HG03066 (cell line): ENCODE measurements at regions not wholly inside any gene's neighbourhood (a gene's known extent, or its start where the extent isn't known, plus 50 kb on each side); places are given as distances from the start of the nearest gene placed in this dataset.

Experiments used
- ATAC-seq: cut with Tn5 transposase; IDR thresholded peaks from one replicate; pipeline ENCODE4 v1.9.1; 2021; ENCODE audit warnings: low read depth; ENCODE audit not compliant: unreplicated experiment

DNA sequence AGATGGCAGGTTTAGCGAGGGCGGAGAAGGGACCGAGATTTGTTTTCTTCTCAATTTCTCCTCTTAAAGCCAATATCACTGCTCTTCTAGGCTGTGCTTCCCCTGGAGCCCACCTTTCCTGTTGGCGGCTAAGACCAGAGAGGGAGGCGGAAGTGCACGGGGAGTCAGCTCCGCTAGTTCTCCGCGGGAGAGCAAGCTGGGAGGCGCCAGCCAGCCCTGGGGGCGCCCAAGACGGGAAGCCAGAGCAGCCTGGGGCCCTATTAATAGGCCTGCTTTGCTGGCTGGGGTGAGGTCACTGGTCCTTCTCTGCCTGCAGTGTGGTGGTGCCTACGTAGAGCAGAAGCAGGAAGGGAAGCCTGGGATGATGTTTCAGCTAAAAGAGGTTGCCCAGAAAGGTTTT, 61.6 kb downstream of the LSM5 start:
- ATAC-seq, result no peak

DNA sequence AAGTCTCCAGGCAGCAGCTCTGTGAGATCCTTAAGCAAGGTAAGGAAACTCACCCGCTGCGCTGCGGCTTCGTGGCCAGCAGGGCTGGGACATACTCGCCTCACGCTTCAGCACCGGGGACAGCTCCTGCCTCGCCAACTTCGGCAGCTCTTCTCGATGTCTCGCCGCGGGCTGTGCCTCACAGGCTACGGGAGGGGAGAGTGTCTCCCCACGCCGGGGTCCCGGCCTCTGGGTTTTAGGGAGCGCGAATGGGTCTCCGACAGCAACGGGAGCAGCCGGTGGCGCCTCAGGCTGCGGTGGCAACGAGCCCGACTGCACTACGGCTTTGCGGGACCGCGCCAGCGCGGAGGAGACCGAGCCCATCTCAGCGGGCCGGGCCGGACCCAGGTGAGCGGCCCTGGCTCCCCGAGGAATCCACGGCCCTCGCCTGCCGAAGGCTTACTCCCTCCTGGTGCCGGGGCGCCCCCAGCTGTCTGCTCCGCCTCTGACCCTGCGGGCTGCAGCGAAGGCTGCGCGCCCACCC, 62.4 kb downstream of the LSM5 start:
- ATAC-seq, result peak; percentile 82

DNA sequence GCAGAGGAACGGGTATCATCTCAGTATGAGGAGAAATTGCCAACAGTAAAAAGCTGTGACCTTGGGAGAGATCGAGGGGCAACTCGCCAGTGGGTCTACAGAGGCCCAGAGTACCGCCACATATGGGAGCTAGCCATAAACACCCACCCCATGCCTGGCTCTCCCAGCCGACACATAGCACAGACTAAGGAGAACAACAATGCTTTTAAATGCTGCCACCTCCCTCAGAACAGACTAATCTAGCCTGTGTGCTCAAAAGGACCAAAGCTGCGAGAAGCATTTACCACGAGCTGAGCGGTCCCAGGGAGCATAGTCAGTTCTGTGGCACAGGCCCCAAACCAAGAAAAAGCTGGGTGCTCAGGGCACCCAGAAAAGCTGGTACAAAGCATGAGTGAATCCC, 73.3 kb downstream of the LSM5 start:
- no peak for ATAC-seq

DNA sequence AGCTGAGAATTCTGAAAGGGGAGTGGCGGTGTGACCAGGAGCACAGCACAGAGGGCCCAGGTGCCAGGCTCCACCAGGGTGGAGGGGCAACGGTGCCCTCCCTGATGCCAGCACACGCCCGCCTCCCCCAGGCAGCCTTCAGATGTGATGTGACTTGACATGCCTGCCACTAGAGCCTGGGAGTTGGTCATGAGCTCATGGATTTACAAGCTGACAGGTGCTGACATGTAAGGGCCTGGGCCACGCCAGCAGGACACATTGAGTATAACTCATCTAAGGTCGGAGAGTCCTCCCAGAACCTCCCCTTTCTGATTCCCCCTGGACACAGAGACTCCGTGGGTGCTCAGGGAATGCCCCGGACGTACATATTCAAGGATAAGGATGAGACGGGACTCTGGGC, 74.2 kb downstream of the LSM5 start:
- ATAC-seq, result no peak

DNA sequence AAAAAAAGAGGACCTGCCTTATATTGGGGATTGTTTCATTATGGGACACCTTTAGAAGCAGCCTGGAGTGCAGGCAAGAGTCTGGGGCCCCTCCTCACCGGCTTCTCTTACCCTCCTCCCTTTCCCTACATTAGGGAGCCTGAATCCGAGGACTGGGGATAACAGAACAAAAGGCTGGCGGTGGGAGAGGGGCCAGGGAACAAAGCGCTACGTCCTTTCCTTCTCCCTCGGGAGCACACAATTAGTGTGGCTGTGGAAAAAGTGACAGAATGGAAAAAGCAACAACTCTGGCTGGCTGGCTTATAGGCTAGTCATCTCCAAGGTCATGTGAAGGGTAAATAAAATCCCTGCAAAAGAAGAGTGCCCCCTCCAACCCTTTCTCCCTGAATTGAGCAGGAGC, 74.7 kb downstream of the LSM5 start:
- ATAC-seq, result no peak

DNA sequence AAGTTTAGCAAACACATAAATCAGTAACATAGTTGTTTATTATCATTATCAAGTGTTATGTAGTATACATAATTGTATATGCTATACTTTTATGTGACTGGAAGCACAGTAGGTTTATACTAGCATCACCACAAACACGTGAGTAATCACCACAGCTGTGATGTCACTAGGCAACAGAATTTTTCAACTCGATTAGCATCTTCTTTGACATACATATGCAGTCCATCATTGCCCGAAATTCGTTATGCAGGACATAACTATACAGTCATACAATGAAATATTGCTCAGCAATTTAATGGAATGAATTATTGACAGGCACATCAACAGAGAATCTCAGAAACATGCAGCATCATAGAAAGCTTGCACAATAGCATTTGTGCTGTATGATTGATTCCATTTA, 77.7 kb downstream of the LSM5 start:
- ATAC-seq, result no peak

DNA sequence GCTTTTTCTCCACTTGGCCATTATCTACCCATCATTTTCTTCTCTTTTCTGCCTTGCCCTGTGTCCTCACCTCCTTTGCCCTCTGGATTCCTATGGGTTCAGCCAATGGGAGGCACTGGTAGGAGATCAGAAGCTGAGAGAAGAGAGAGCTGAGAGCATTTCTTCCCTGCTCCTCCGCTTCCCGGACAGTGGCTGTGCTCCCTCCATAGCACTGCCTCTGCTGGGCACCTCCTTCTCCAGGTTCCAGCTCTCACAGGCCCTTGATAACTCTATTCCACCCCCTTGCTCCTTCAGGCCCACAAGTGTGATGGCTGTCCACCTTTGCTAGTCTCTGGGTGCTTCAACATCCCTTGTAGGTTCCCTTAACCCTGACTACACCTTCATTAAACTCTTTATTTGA, 79.6 kb downstream of the LSM5 start:
- ATAC-seq, result no peak

DNA sequence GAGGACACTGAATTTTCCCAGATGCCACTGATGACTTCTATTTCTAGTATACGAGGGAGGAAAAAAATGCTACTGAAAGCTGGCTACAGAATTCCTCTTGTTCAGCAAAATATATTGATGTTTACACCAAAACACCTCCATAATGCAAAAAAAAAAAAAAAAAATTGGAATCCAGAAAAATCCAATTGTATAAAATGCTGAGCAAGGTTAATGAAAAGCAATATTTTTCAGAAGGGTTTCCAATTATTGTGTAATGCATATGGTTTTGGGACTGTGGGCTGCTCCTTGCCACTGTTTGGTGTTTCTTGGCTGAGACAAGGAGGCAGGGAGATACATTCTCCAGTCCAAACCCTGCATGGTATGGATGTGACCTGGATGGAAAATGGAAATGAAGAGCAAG, 83.8 kb downstream of the LSM5 start:
- ATAC-seq, result no peak

DNA sequence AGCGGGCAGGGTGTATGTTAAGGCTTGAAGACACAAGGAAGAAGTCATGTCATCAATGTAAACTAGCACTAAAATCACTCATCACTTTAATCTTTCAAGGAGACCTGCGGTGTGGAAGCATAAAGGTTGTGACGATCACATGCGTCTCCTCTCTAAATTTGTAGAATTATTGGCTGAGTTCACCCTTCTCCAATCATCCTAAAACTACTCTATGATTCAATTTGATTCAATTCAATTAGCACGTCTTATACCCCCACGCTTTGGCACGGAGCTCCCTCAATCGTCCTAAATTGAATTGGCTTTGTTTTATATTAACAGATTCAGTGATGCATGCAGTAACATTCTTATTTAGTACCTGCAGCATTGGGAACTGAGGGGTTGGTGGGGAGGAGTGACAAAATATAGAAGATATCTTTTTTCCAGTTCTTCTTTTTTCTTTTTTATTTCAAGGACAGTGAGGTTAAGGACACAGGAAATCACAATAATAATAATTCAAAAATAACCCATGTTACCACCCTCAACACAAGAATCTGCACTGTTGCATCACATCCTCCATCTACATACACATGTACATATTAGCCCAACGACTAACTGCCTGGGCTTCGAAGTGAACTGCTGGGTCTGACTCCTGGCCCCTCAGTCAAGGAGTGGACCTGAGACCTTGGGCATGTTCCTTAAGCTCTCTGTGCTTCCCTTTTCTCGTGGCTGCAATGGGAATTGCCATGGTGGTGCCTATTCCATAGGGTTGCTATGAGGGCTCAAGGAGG, 86.5 kb downstream of the LSM5 start:
- no peak for ATAC-seq

DNA sequence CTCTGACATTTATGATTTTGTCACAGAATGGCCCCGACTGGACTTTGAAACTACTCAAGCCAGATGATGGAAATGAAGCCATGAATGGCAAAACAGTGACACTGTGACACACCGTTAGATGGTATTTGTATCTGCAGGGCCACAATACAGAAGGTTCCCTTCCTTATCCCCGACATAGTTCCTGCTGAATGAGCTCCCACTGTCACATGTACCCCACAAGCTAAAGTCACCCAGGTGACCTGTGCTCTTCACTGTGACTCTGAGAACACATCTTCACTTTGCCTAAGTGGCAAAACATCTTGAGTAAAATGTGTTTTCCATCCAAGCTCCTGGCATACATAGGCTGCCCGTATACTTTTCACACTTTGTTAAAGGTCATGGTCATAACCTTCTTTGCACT, 89.5 kb downstream of the LSM5 start:
- no peak for ATAC-seq

DNA sequence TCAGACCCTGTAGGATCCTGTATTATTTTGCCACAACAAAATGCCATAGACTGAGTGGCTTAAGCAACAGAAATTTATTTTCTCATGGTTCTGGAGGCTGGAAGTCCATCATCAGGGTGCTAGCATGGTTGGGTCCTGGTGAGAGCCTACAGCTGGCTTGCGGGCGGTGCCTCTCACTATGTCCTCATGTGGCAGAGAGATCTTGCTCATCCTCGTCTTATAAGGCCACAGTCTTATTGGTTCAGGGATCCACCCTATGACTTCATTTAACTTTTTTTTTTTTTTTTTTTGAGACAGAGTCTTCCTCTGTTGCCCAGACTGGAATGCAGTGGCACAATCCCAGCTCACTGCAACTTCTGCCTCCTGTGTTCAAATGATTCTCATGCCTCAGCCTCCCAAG, 90.9 kb downstream of the LSM5 start:
- ATAC-seq, result no peak

DNA sequence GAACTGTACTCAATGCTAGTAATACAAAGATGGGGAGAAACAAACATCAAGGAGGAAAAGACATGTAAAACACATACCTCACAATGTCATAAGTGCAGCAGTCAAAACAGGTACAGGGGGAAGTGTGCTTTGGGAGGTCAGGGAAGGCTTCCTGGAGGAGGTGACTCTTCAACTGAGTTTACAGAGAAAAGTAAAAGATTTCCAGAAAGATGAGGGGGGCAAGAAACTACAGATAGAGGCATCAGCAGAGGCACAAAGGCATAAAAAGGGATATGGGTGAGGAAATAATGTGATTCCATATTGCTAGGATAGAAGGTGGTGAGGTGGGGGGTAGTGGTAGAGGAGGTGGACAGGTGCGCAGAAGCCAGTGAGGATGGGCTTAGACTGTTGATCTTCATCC, 95.0 kb downstream of the LSM5 start:
- no peak for ATAC-seq

DNA sequence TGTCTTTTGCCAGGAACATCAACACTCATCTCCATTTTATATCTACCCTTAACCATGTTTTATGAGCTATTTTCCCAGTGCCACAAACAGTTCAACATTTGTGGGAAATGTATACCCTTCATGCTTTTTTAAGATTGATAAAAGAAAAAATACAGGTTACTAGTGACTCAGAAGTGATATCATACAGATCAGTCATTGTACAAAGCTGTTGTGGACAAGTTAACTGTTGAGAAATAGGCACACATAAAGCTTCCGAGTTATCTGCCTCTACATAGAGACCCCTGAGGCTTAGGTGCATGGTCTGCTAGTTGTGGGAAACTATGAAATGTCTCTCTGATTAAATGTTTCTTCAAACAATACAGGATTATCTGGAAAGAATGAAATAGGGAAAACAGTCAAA, 96.3 kb downstream of the LSM5 start:
- ATAC-seq, result no peak

DNA sequence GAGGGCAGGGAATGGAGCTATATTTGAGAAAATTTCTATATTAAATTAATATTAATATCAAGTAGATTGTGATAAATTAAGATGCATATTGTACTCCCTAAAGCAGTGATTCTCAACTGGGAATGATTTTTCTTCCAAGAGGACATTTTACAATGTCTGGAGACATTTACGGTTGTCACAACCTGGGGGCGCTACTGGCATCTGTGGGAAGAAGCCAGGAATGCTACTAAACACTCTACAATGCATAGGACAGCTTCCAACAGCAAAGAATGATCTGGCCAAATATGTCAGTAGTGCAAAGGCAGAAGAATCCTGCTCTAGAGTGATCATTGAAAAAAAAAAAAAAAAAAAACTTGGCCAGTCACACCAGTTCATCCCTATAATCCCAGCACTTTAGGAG, 100.0 kb downstream of the LSM5 start:
- ATAC-seq, result no peak

DNA sequence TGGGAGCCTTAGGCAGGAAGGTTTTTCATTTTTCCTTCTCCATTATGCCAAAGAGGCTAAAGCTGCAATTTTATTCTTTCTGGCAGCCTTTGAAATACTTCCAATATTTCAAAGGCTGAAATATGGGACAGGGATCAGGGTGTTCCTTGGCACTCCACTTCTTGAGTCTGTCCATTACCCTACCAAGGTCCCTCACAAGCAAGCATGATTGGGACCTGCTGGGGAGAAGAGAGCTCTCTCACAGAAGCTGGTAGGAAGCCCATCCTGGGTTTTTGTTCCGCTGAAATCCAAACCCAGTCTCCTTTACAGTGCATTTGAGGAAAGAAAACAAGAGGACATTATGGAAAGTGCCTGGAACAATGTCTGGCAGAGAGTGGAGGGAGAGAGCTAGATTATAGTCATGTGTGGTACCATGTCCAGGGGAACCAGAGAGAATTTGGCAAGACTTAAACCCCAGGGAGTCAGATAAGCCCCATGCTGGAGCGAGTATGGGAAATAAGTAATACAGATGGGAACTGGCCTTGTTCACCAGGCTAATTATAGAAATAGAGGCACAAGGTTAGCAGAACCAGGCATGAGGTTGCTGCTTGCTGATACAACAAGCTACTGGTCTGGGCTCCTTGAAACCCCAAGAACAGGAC, 104.7 kb downstream of the LSM5 start:
- ATAC-seq, result no peak

DNA sequence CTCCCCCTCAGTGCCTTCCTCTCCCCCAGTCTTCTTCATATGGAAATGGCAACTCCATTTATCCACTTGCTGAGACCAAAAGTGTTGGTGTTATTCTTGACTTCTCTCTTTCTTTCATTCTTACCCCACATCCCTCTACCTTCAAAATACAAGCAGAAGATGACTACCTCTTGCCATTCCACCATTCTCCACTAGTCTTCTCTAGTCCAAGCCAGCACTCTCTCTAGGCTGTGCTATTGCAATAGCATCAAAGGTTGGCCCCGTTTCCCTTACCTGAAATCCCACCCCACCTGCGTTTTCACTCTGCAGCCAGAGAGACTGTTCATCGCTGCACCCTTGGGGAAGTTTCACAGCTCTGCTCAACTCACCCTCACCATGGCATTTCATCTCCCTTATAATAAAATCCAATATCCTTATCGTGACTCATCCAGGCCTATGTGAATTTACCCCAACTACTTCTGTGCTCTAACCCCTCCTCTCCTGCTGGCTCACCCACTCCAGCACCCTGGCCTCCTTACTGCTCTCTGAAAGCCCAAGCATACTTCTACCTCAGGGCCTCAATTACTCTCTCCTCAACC, 109.1 kb downstream of the LSM5 start:
- ATAC-seq, result no peak

DNA sequence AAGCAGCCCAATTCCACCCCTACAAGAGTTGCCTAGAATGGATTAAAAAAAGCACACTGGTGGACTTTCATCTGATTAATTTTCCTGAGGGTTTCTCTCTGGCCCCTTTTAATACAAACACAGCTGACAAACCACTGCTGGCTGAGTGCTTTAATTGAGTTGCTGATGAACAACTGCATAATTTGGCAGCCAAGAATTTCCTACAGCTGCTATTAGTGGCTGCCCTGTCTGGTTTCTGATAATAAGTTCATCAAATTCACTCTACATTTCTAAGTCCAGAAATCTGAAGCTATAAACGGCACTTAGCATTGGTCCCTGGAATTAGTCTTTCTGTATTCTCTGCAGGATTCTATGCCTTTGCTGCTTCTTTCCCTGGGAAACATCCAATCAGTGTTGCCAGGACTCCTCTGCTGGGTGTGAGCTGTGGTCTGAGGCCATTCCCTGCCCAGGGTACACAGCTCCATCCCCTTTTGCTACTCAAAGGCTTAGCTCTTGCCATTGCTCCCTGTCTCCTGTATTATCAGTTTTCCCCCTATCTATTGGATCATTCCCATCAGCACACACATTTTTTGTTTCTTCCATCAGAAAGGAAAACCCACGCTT, 110.6 kb downstream of the LSM5 start:
- ATAC-seq, result no peak

DNA sequence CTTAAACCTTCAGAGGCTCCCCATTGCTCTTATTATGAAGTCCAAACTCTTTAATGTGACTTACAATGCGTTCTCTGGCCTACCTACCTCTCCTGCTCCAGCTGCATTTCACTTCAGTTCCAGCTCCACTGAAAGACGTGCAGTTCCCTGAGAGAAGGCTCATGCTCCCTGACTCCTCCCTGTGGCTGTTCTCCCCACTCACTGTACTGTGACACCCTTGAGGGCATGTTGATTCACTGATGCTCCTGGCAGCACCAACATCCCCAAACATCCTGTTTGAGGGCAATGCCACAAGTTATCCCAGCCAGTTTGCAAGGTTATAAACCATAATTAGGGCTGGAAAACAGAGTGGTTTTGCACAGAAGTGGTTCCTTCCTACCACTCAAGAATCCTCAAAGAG, 111.2 kb downstream of the LSM5 start:
- ATAC-seq, result no peak

DNA sequence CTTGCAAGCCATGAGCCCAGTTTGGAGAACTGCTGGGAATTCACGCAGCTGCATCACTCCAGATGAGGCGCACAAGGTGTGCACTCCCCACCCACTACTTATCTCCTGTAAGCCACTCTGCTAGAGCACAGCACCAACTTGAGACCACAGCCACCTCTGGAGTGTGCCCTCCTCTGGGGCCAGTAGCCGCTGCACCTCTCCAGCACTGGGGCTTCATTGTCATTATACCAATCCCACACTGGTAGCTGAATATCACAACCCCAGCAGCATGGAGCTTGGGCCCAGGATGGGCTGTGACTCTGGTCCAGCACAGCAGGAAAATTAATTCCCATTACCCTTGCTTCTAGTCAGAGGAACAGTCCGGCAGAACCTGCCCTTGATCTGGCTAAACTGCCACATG, 125.6 kb downstream of the LSM5 start:
- ATAC-seq, result no peak

DNA sequence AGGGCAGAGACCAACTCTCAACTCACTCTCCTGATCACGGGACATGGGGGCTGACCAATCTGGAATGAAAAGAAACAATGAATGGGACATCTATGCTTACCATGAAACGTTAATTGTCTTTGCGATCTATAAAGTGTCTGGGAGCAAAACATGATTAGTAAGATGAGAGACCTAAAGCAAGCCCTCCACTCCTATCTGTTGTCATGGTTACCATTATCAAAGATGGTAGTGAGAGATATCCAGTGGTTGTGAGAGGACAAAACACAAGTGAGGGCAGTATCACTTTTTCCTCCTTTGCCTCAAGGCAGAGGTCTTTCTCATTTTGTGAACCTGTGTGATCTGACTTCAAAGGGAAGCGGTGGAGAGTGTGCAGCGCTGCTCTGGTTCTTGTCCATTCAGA, 130.1 kb downstream of the LSM5 start:
- no peak for ATAC-seq

DNA sequence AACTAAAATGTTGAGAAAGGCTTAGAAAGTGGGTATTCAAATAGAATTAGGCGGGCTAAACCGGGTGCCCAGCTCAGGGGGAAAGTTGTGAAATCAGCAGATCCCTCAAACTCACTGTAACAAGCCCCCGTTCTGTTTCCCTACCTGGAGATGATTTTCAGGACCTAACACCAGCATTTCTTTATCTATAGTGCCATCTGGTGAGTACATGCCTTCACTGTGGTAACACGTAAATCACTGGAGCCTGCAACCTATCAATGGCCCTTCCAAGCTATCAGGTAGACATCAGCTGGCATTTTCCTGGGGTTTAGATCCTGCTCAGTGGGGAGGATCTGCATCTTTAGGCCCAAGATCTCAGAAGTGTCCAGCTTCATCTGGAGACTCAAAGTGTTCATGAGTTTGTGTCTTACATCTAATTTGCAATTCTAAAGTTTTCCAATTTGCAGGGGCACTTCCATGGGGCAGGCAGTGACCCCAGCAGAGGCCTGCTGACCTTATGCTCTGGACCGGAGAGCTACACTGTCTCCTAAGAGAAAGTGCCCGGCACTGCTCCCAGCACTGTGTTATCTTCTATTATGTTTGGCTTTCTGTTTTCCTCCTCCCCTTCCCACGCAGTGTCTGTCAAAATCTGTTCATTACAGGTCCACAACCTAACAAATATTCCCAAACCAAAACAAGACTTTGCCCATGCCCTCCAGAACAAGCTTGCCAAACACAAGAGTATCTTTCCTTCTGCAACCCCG, 132.5 kb downstream of the LSM5 start:
- no peak for ATAC-seq
